ENCODE measurements at regions not wholly inside any gene's neighbourhood (a gene's known extent, or its start where the extent isn't known, plus 50 kb on each side); places are given as distances from the start of the nearest gene placed in this dataset.

DNA sequence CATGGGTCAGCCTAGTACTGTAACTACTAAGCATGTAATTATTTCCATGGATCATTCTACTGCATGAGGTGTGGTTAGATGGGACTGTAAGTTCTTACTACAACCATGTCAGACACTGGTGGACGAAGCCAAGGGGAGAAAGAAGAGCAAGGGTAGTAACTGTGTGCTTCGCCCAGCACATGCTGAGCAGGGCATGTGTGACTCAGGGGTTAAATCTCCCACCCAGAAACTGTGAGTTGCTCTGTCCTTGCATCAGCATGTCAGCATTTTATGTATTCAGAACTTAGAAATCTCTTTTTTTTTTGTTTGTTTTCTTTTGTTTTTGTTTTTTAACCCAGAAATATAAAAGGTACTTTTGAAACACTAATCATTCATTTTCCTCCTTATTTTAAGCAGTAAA lies 436.6 kb upstream of the KLF12 start:
- Histone ChIP-seq H3K79me2 (ENCODE audit: insufficient read depth) (no peaks in the 10 kb centered on the region), H3K9me2 (no peaks in the 10 kb centered on the region), H4K20me1 (ENCODE audit: insufficient read depth) (no peaks in the 10 kb centered on the region), H3K27ac (ENCODE audit: low read depth in 2 of 2, low read length in 1 of 2) (no peak overlapping the region), H3K4me2 (no peak overlapping the region), H3K9me3 (no peaks in the 10 kb centered on the region), H3K4me3 (ENCODE audit: low read depth in 2 of 2, low read length in 1 of 2) (no peak overlapping the region), H3F3A (replicated peaks; ENCODE audit: insufficient read depth) (no peaks in the 10 kb centered on the region), H3K36me3 (replicated peaks in 1 of 2; ENCODE audit: control insufficient read depth in 1 of 2, insufficient read depth in 2 of 2, low read length in 1 of 2) (no peaks in the 10 kb centered on the region), H3K9ac (no peak overlapping the region), H2AFZ (ENCODE audit: low read depth) (no peak overlapping the region), H3K27me3 (ENCODE audit: insufficient read depth) (peaks cover 5% of the 10 kb centered on the region; the same call in 1 of the 2 replicates), H3K4me1 (ENCODE audit: control insufficient read depth in 1 of 2, insufficient read depth in 2 of 2, low read depth in 1 of 2, low read length in 1 of 2) (peaks cover 0 to 9% of the 10 kb centered on the region in 2 experiments; a peak in 2 of 4 replicates)
- WGBS (ENCODE audit: low lambda C conversion rate) = 43% methylated on average over 2 of the region's 2 CpGs
- DNase-seq = no peak
- ChIA-PET CTCF (interaction anchor here (1.0 kb wide), 1 partner anchor 649 kb away, joined by 3 read pairs; no protein-coding TSS in a partner anchor), POLR2A (no interaction called here)
- TF ChIP-seq GATA2 (CRISPR knock-in tag; IDR thresholded peaks at IDR 0.05) = no peak
- TF ChIP-seq, protein P1, sequence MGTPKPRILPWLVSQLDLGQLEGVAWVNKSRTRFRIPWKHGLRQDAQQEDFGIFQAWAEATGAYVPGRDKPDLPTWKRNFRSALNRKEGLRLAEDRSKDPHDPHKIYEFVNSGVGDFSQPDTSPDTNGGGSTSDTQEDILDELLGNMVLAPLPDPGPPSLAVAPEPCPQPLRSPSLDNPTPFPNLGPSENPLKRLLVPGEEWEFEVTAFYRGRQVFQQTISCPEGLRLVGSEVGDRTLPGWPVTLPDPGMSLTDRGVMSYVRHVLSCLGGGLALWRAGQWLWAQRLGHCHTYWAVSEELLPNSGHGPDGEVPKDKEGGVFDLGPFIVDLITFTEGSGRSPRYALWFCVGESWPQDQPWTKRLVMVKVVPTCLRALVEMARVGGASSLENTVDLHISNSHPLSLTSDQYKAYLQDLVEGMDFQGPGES (IDR thresholded peaks at IDR 0.05; ENCODE audit: low read depth, low read length) = no peak
- TF ChIP-seq, protein P2, sequence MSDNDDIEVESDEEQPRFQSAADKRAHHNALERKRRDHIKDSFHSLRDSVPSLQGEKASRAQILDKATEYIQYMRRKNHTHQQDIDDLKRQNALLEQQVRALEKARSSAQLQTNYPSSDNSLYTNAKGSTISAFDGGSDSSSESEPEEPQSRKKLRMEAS (IDR thresholded peaks at IDR 0.05; ENCODE audit: low read depth) = no peak
- no peak for TF ChIP-seq EZH2phosphoT487 (IDR thresholded peaks at IDR 0.05; ENCODE audit: borderline replicate concordance, low read depth)
- TF ChIP-seq, protein P3, sequence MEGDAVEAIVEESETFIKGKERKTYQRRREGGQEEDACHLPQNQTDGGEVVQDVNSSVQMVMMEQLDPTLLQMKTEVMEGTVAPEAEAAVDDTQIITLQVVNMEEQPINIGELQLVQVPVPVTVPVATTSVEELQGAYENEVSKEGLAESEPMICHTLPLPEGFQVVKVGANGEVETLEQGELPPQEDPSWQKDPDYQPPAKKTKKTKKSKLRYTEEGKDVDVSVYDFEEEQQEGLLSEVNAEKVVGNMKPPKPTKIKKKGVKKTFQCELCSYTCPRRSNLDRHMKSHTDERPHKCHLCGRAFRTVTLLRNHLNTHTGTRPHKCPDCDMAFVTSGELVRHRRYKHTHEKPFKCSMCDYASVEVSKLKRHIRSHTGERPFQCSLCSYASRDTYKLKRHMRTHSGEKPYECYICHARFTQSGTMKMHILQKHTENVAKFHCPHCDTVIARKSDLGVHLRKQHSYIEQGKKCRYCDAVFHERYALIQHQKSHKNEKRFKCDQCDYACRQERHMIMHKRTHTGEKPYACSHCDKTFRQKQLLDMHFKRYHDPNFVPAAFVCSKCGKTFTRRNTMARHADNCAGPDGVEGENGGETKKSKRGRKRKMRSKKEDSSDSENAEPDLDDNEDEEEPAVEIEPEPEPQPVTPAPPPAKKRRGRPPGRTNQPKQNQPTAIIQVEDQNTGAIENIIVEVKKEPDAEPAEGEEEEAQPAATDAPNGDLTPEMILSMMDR (IDR thresholded peaks at IDR 0.05) = no peak

DNA sequence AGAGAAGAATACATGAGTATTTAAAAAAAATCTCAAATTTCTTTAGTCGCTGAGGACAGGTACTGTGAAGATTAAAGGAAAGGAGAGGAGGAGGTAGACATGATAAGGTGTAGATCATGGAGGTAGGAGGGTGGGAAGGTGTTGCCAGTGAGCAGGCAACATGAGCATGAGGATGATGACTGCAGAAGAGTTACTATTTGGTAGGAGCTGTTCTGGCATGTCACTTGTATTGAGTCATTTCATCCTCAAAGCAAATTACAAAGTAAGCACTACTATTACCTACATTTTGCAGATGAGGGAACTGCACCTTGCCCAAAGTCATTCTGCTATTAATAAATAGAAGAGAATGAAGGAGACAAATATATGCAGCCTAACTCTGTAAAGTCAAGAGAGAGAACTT lies 435.8 kb upstream of the KLF12 start:
- H3F3A ChIP-seq (replicated peaks; ENCODE audit: insufficient read depth) = no peaks in the 10 kb centered on the region
- peaks cover 0 to 4% of the 10 kb centered on the region in 2 experiments; a peak in 2 of 4 replicates for H3K4me1 ChIP-seq (ENCODE audit: control insufficient read depth in 1 of 2, insufficient read depth in 2 of 2, low read depth in 1 of 2, low read length in 1 of 2)
- no peak for TF ChIP-seq RFX5 (IDR thresholded peaks at IDR 0.05; ENCODE audit: low read length)
- no peak for TF ChIP-seq SIN3A (IDR thresholded peaks at IDR 0.05; ENCODE audit: borderline replicate concordance, low read depth, low read length)
- TF ChIP-seq NFIC (IDR thresholded peaks at IDR 0.05; ENCODE audit: borderline replicate concordance) = no peak
- no peak for TF ChIP-seq CHD2 (IDR thresholded peaks at IDR 0.05; ENCODE audit: low read length, partially characterized antibody)
- TF ChIP-seq, protein P3 (IDR thresholded peaks at IDR 0.05) = no peak
- TF ChIP-seq EP300 (IDR thresholded peaks at IDR 0.05; ENCODE audit: borderline replicate concordance in 1 of 2, low read depth in 1 of 2, low read length in 1 of 2) = no peak
- H3K9me2 ChIP-seq = no peaks in the 10 kb centered on the region
- DNase-seq = no peak
- H3K27me3 ChIP-seq (ENCODE audit: insufficient read depth) = peaks cover 5% of the 10 kb centered on the region; the same call in 1 of the 2 replicates
- no peaks in the 10 kb centered on the region for H3K79me2 ChIP-seq (ENCODE audit: insufficient read depth)
- no peaks in the 10 kb centered on the region for H3K36me3 ChIP-seq (replicated peaks in 1 of 2; ENCODE audit: control insufficient read depth in 1 of 2, insufficient read depth in 2 of 2, low read length in 1 of 2)
- no peak overlapping the region for H3K4me3 ChIP-seq (ENCODE audit: low read depth in 2 of 2, low read length in 1 of 2)
- no peak overlapping the region for H3K4me2 ChIP-seq
- no peaks in the 10 kb centered on the region for H3K9me3 ChIP-seq
- ChIA-PET CTCF (no interaction called here), POLR2A (no interaction called here)
- no peak overlapping the region for H2AFZ ChIP-seq (ENCODE audit: low read depth)
- no peak overlapping the region for H3K27ac ChIP-seq (ENCODE audit: low read depth in 2 of 2, low read length in 1 of 2)
- no peak overlapping the region for H3K9ac ChIP-seq
- H4K20me1 ChIP-seq (ENCODE audit: insufficient read depth) = no peaks in the 10 kb centered on the region
- WGBS (ENCODE audit: low lambda C conversion rate) = 83% methylated on average over 1 of the region's 1 CpG
